GM23338 (cell line): ENCODE measurements at regions not wholly inside any gene's neighbourhood (a gene's known extent, or its start where the extent isn't known, plus 50 kb on each side); places are given as distances from the start of the nearest gene placed in this dataset.

ENCODE experiments used
- ATAC-seq: fragments of 200-7000 bp; cut with Tn5 transposase; 3 replicates; pipeline ENCODE4 v1.9.1; 2020
- DNase-seq: peaks from one replicate; pipeline ENCODE4 v3.0.0-alpha.2; 2015; ENCODE audit warnings: low spot score
- H2AFZ ChIP-seq: fragments of 200-600 bp; sonication (generic); 2 replicates; pipeline ENCODE4 v1.8.0; 2016; ENCODE audit warnings: antibody characterized with exemption, mild to moderate bottlenecking, moderate library complexity
- H3F3A ChIP-seq: fragments of 200-600 bp; sonication (generic); replicated peaks from 2 replicates; pipeline ENCODE4 v1.8.0; 2017; ENCODE audit warnings: antibody characterized with exemption, mixed run types, low read depth
- H3K27ac ChIP-seq: fragments of 200-600 bp; sonication (generic); 2 replicates; pipeline ENCODE4 v1.6.1; 2016; ENCODE audit warnings: low read depth
- H3K27me3 ChIP-seq: fragments of 200-600 bp; sonication (generic); 2 replicates; pipeline ENCODE4 v1.8.0; 2016; ENCODE audit warnings: mild to moderate bottlenecking, mixed run types, moderate library complexity; ENCODE audit not compliant: insufficient read depth
- H3K36me3 ChIP-seq: fragments of 200-600 bp; sonication (generic); 2 replicates; pipeline ENCODE4 v1.8.0; 2016; ENCODE audit warnings: mild to moderate bottlenecking; ENCODE audit not compliant: insufficient read depth
- H3K4me1 ChIP-seq: fragments of 200-600 bp; sonication (generic); 2 replicates; pipeline ENCODE4 v1.8.0; 2016; ENCODE audit warnings: mild to moderate bottlenecking, moderate library complexity; ENCODE audit not compliant: insufficient read depth
- H3K4me2 ChIP-seq: fragments of 200-600 bp; sonication (generic); 2 replicates; pipeline ENCODE4 v1.7.1; 2017; ENCODE audit warnings: mixed run types
- H3K4me3 ChIP-seq: fragments of 200-600 bp; sonication (generic); 2 replicates; pipeline ENCODE4 v1.6.1; 2016; ENCODE audit warnings: mixed run types
- H3K79me2 ChIP-seq: fragments of 200-600 bp; sonication (generic); replicated peaks from 2 replicates; pipeline ENCODE4 v1.8.0; 2017; ENCODE audit warnings: mild to moderate bottlenecking; ENCODE audit not compliant: insufficient read depth
- H3K9me2 ChIP-seq: fragments of 200-600 bp; sonication (generic); 2 replicates; pipeline ENCODE4 v1.8.0; 2017; ENCODE audit not compliant: insufficient read depth
- H4K20me1 ChIP-seq: fragments of 200-600 bp; sonication (generic); replicated peaks from 2 replicates; pipeline ENCODE4 v1.8.0; 2017; ENCODE audit warnings: mild to moderate bottlenecking; ENCODE audit not compliant: insufficient read depth
- H3K27ac Mint-ChIP-seq: 2 replicates; pipeline ENCODE4 v1.8.0; 2020; ENCODE audit warnings: inconsistent platforms, mild to moderate bottlenecking, moderate library complexity, mixed read lengths
- H3K27me3 Mint-ChIP-seq: 3 replicates; pipeline ENCODE4 v1.8.0; 2022; ENCODE audit warnings: low read depth, mild to moderate bottlenecking, moderate library complexity, mixed read lengths, inconsistent platforms; ENCODE audit not compliant: insufficient read depth, poor library complexity
- H3K36me3 Mint-ChIP-seq: 3 replicates; pipeline ENCODE4 v1.8.0; 2021; ENCODE audit warnings: low read depth, mild to moderate bottlenecking, inconsistent platforms, moderate library complexity, mixed read lengths
- H3K4me1 Mint-ChIP-seq: 3 replicates; pipeline ENCODE4 v1.8.0; 2020; ENCODE audit warnings: mild to moderate bottlenecking, inconsistent platforms, mixed read lengths
- H3K4me3 Mint-ChIP-seq: 3 replicates; pipeline ENCODE4 v1.8.0; 2021; ENCODE audit warnings: moderate library complexity, mild to moderate bottlenecking, inconsistent platforms, mixed read lengths
- H3K9me3 Mint-ChIP-seq: 3 replicates; pipeline ENCODE4 v1.8.0; 2020; ENCODE audit warnings: moderate library complexity, mild to moderate bottlenecking, inconsistent platforms, mixed read lengths
- CREB1 ChIP-seq: fragments of 250-450 bp; sonication (Bioruptor Pico); IDR thresholded peaks from 2 replicates; pipeline ENCODE4 v1.5.0; 2020; ENCODE audit warnings: low read depth, mild to moderate bottlenecking, moderate library complexity
- CTCF ChIP-seq, 2 experiments: fragments of 200-600 bp in 1 of 2; sonication (generic) in 1 of 2; conservative IDR thresholded peaks; 2 replicates each; pipeline versions ENCODE4 v1.5.1 to v1.6.1; 2016 to 2017; ENCODE audit warnings: antibody characterized with exemption in 2 of 2, low read depth in 2 of 2, mild to moderate bottlenecking in 2 of 2, moderate library complexity in 1 of 2
- EZH2 ChIP-seq: fragments of 200-600 bp; sonication (generic); IDR thresholded peaks from one replicate; pipeline ENCODE4 v1.8.0; 2017; ENCODE audit warnings: antibody characterized with exemption, mild to moderate bottlenecking, low read depth; ENCODE audit not compliant: unreplicated experiment
- NANOG ChIP-seq: IDR thresholded peaks from 2 replicates; pipeline ENCODE4 v1.6.1; 2016; ENCODE audit warnings: antibody characterized with exemption, borderline replicate concordance
- STAT1 ChIP-seq: IDR thresholded peaks from one replicate; pipeline ENCODE4 v1.6.1; 2016; ENCODE audit warnings: antibody characterized with exemption; ENCODE audit not compliant: unreplicated experiment
- ZNF462 ChIP-seq: fragments of 250-450 bp; sonication (Bioruptor Pico); IDR thresholded peaks from 2 replicates; pipeline ENCODE4 v1.5.0; 2020; ENCODE audit warnings: mild to moderate bottlenecking, moderate library complexity

GRCh38 chr3:109234300-109234699 lies 82.0 kb downstream of the DPPA2 start (continued):
- TF ChIP-seq ZNF462: no peak
- TF ChIP-seq STAT1: no peak
- no peak for TF ChIP-seq CREB1
- no peak for TF ChIP-seq EZH2
- TF ChIP-seq NANOG: no peak
- no peak for TF ChIP-seq CTCF (conservative IDR thresholded peaks at IDR 0.05; ENCODE audit: low read depth in 2 of 2)

GRCh38 chr3:109241459-109242186 lies 74.7 kb downstream of the DPPA2 start:
- no peaks in the 10 kb centered on the region for H3F3A ChIP-seq
- Mint-ChIP-seq H3K4me3 (no peak overlapping the region), H3K4me1 (peaks cover 6% of the 10 kb centered on the region; the same call in 2 of the 3 replicates), H3K36me3 (no peaks in the 10 kb centered on the region), H3K27me3 (peaks cover 3% of the 10 kb centered on the region), H3K27ac (no peak overlapping the region), H3K9me3 (peaks cover 6% of the 10 kb centered on the region; the same call in 2 of the 3 replicates)
- no peak overlapping the region for H3K27ac ChIP-seq
- H2AFZ ChIP-seq: peak overlapping the region; percentile 44; the same call in 1 of the 2 replicates
- DNase-seq: peak; percentile 13
- H3K9me2 ChIP-seq: 0 out of 2 replicates have a peak, but pooled peaks cover 4% of the 10 kb centered on the region
- H3K79me2 ChIP-seq: no peaks in the 10 kb centered on the region
- no peaks in the 10 kb centered on the region for H3K4me1 ChIP-seq
- no peak overlapping the region for H3K4me3 ChIP-seq
- ATAC-seq: peak; percentile 33; the same call in 2 of the 3 replicates
- H3K36me3 ChIP-seq: no peaks in the 10 kb centered on the region
- H4K20me1 ChIP-seq: no peaks in the 10 kb centered on the region
- TF ChIP-seq EZH2 (no peak), ZNF462 (0 out of 2 replicates have a peak, but pooled peaks have one; percentile 40)
- H3K27me3 ChIP-seq: no peaks in the 10 kb centered on the region
- no peak overlapping the region for H3K4me2 ChIP-seq
